K562 (cell line): ENCODE measurements at regions not wholly inside any gene's neighbourhood (a gene's known extent, or its start where the extent isn't known, plus 50 kb on each side); places are given as distances from the start of the nearest gene placed in this dataset.

Experiments
- ATAC-seq: fragments of 200-7000 bp; cut with Tn5 transposase; 3 replicates; pipeline ENCODE4 v1.9.1; 2020; ENCODE audit warnings: moderate library complexity
- BruUV-seq: library from RNA; stranded (reverse); fragments of 400-500 nt; replicated peaks from 2 replicates; lab custom pipeline; 2021; lab: Mats Ljungman, UMichigan
- CTCF ChIA-PET: fragments of 300-600 bp; formaldehyde crosslinking; extraction: SDS; loops from one replicate; lab custom pipeline; 2021; ENCODE audit warnings: low intra/inter-chr PET ratio; lab: Yijun Ruan, JAX
- POLR2A ChIA-PET: fragments of 300-600, 350-650 bp; sonication (Branson Sonifier 250); formaldehyde crosslinking; extraction: SDS; loops from one replicate; lab custom pipeline; 2021; ENCODE audit warnings: antibody characterized with exemption, inconsistent platforms; lab: Yijun Ruan, JAX
- DNase-seq, 4 experiments: peaks; one replicate each; pipeline versions ENCODE4 v3.0.0 to v3.0.0-alpha.2; 2011 to 2018; ENCODE audit warnings: low spot score in 3 of 4, mixed read lengths in 3 of 4; ENCODE audit errors: extremely low read depth in 1 of 4
- FAIRE-seq: peaks from 2 replicates; lab custom pipeline; 2011; peaks lifted over from hg19 to GRCh38; lab: Jason Lieb, UNC
- H2AFZ ChIP-seq: 2 replicates; pipeline ENCODE4 v1.6.0; 2011; ENCODE audit warnings: low read depth, low read length, control low read depth, inconsistent platforms
- H3K27ac ChIP-seq: fragments of 200-600 bp; 3 replicates; pipeline ENCODE4 v1.8.0; 2011; ENCODE audit warnings: low read depth, mild to moderate bottlenecking, control low read depth, inconsistent platforms, low read length, moderate library complexity, mixed read lengths; ENCODE audit errors: extremely low read depth
- H3K27me3 ChIP-seq, 2 experiments: fragments of 300-600 bp in 1 of 2; 2 replicates in 1 of 2; 3 replicates in 1 of 2; pipeline versions ENCODE4 v1.6.0 to v1.8.0; 2011; ENCODE audit warnings: inconsistent platforms in 2 of 2, low read length in 2 of 2, mild to moderate bottlenecking in 1 of 2, mixed read lengths in 1 of 2, moderate library complexity in 1 of 2; ENCODE audit not compliant: control insufficient read depth in 2 of 2, insufficient read depth in 2 of 2
- H3K36me3 ChIP-seq: fragments of 300-600 bp; 3 replicates; pipeline ENCODE4 v1.8.0; 2011; ENCODE audit warnings: mild to moderate bottlenecking, low read length, inconsistent platforms; ENCODE audit not compliant: control insufficient read depth, insufficient read depth
- H3K4me1 ChIP-seq, 2 experiments: fragments of 200-600 bp in 1 of 2; replicated peaks in 1 of 2; 2 replicates in 1 of 2; 3 replicates in 1 of 2; pipeline versions ENCODE4 v1.5.1 to v1.8.0; 2011; ENCODE audit warnings: inconsistent platforms in 2 of 2, low read length in 2 of 2, mild to moderate bottlenecking in 1 of 2, mixed read lengths in 1 of 2, moderate library complexity in 1 of 2; ENCODE audit not compliant: control insufficient read depth in 2 of 2, insufficient read depth in 2 of 2
- H3K4me2 ChIP-seq: 2 replicates; pipeline ENCODE4 v1.6.1; 2011; ENCODE audit warnings: low read length, control low read depth, inconsistent platforms, mixed read lengths; ENCODE audit not compliant: insufficient read depth
- H3K4me3 ChIP-seq: fragments of 200-600 bp; sonication (generic), shearing (Covaris generic); 2 replicates; pipeline ENCODE4 v1.5.1; 2016; ENCODE audit warnings: control low read depth, inconsistent platforms
- H3K79me2 ChIP-seq: fragments of 200-600 bp; 3 replicates; pipeline ENCODE4 v1.8.0; 2011; ENCODE audit warnings: low read length, inconsistent platforms; ENCODE audit not compliant: control insufficient read depth, insufficient read depth
- H3K9ac ChIP-seq, 2 experiments: 2 replicates each; pipeline versions ENCODE4 v1.6.0 to v1.6.1; 2011; ENCODE audit warnings: low read depth in 2 of 2, low read length in 2 of 2, control low read depth in 1 of 2, inconsistent platforms in 1 of 2, mild to moderate bottlenecking in 1 of 2, mixed read lengths in 1 of 2; ENCODE audit not compliant: insufficient read depth in 1 of 2
- H3K9me1 ChIP-seq: one replicate; pipeline ENCODE4 v1.6.0; 2011; ENCODE audit warnings: inconsistent platforms, mild to moderate bottlenecking, low read length, moderate library complexity; ENCODE audit not compliant: control insufficient read depth, insufficient read depth
- H3K9me3 ChIP-seq: replicated peaks from 2 replicates; pipeline ENCODE4 v1.5.1; 2011; ENCODE audit warnings: low read depth, low read length, inconsistent platforms; ENCODE audit not compliant: control insufficient read depth, insufficient read depth
- H4K20me1 ChIP-seq: replicated peaks from 2 replicates; pipeline ENCODE4 v1.6.1; 2011; ENCODE audit warnings: low read length, inconsistent platforms, mixed read lengths; ENCODE audit not compliant: control insufficient read depth, insufficient read depth
- CBX8 ChIP-seq: fragments of 200-600 bp; sonication (generic); IDR thresholded peaks from 2 replicates; pipeline ENCODE4 v1.6.1; 2012; ENCODE audit warnings: borderline replicate concordance, mixed run types, low read depth, mild to moderate bottlenecking, moderate library complexity, mixed read lengths, low read length, control low read depth, inconsistent platforms; ENCODE audit not compliant: poor library complexity, severe bottlenecking; ENCODE audit errors: extremely low read depth
- GATAD2A ChIP-seq: fragments of 450-650 bp; IDR thresholded peaks from 2 replicates; pipeline ENCODE4 v1.6.1; 2017
- KLF10 ChIP-seq: fragments of 250-450 bp; sonication (Bioruptor Pico); IDR thresholded peaks from 2 replicates; pipeline ENCODE4 v1.6.1; 2021; ENCODE audit warnings: matching md5 sums
- MEIS2 ChIP-seq: fragments of 450-650 bp; IDR thresholded peaks from 2 replicates; pipeline ENCODE4 v1.6.1; 2014; ENCODE audit warnings: mild to moderate bottlenecking; ENCODE audit not compliant: partially characterized antibody
- MLLT1 ChIP-seq, 2 experiments: fragments of 450-650 bp; IDR thresholded peaks; 2 replicates each; pipeline ENCODE4 v1.6.1; 2016
- NR1H2 ChIP-seq: sonication (generic); formaldehyde crosslinking; IDR thresholded peaks from 2 replicates; pipeline ENCODE4 v1.4.0; 2020; ENCODE audit warnings: mild to moderate bottlenecking, missing genetic modification reagents
- RBFOX2 ChIP-seq: fragments of 200-400 bp; formaldehyde crosslinking; IDR thresholded peaks from 2 replicates; pipeline ENCODE4 v1.6.1; 2017; ENCODE audit warnings: low read depth, mild to moderate bottlenecking, low read length, moderate library complexity
- TBP ChIP-seq: optimal IDR thresholded peaks from 2 replicates; pipeline ENCODE3; 2011; ENCODE audit warnings: low read depth, low read length, improper control_type of control experiment
- TEAD2 ChIP-seq: fragments of 450-650 bp; IDR thresholded peaks from 2 replicates; pipeline ENCODE4 v1.6.1; 2016; ENCODE audit warnings: missing genetic modification characterization, control low read depth, missing compliant biosample characterization
- TGIF2 ChIP-seq: sonication (generic); formaldehyde crosslinking; IDR thresholded peaks from 2 replicates; pipeline ENCODE4 v1.8.1; 2022; ENCODE audit warnings: mild to moderate bottlenecking, missing genetic modification reagents, moderate library complexity
- ZBTB33 ChIP-seq: sonication (generic); formaldehyde crosslinking; IDR thresholded peaks from 2 replicates; pipeline ENCODE4 v1.8.1; 2023; ENCODE audit warnings: mild to moderate bottlenecking, missing genetic modification reagents
- ZNF717 ChIP-seq: fragments of 250-450 bp; sonication (Bioruptor Pico); IDR thresholded peaks from 2 replicates; pipeline ENCODE4 v1.5.0; 2021
- ZNF77 ChIP-seq: fragments of 250-450 bp; sonication (Bioruptor Pico); IDR thresholded peaks from 2 replicates; pipeline ENCODE4 v1.5.0; 2020
- WGBS: fragments of 100-300 bp; shearing (Covaris generic); methylation state at CpG from one replicate; pipeline ENCODE4 v1.1.6; 2016; ENCODE audit warnings: low coverage, mixed read lengths; ENCODE audit not compliant: insufficient coverage; ENCODE audit errors: missing lambda C conversion rate; 5-methylcytosine and 5-hydroxymethylcytosine counted together
- in situ Hi-C: fragments of 300-500 bp; cut with MboI; formaldehyde crosslinking; loops from 4 replicates; pipeline ENCODE4 v1.15.0; 2018; ENCODE audit warnings: inconsistent platforms, mixed read lengths
- intact Hi-C: fragments of 100-400 bp; cut with micrococcal nuclease; formaldehyde crosslinking; loops from 2 replicates; pipeline ENCODE4 v1.14.2; 2022

GRCh38 chr15:25600751-25601150 lies 161.9 kb upstream of the UBE3A start:
- Histone ChIP-seq H3K79me2 (no peaks in the 10 kb centered on the region), H3K36me3 (no peaks in the 10 kb centered on the region), H3K4me2 (no peak overlapping the region), H3K27me3 (peaks cover 4 to 12% of the 10 kb centered on the region in 2 experiments; a peak in 4 of 5 replicates), H3K4me3 (no peak overlapping the region), H3K9ac (no peak overlapping the region), H4K20me1 (no peaks in the 10 kb centered on the region), H3K9me3 (no peaks in the 10 kb centered on the region), H3K9me1 (no peaks in the 10 kb centered on the region), H3K27ac (no peak overlapping the region), H3K4me1 (no peaks in the 10 kb centered on the region), H2AFZ (no peak overlapping the region)
- in situ Hi-C loops (no loop called here), intact Hi-C loops (no loop called here)
- no peak for TF ChIP-seq KLF10 (CRISPR knock-in tag)
- no peak for TF ChIP-seq TBP
- no peak for TF ChIP-seq MLLT1 (IDR thresholded peaks at IDR 0.05)
- TF ChIP-seq GATAD2A: no peak
- TF ChIP-seq ZNF717 (CRISPR knock-in tag): no peak
- TF ChIP-seq TGIF2: no peak
- TF ChIP-seq NR1H2: no peak
- no peak for TF ChIP-seq RBFOX2
- no peak for TF ChIP-seq TEAD2 (tag)
- TF ChIP-seq MEIS2: no peak
- TF ChIP-seq ZBTB33 (CRISPR knock-in tag): no peak
- no peak for TF ChIP-seq CBX8
- no peak for TF ChIP-seq ZNF77 (CRISPR knock-in tag)
- 9% methylated on average over 1 of the region's 1 CpG for WGBS
- no TSS peak for BruUV-seq
- no peak for DNase-seq
- ChIA-PET POLR2A (no interaction called here), CTCF (no interaction called here)
- no peak for FAIRE-seq
- ATAC-seq: no peak
